Right lobe of liver (tissue), 4 donors: ENCODE measurements at regions not wholly inside any gene's neighbourhood (a gene's known extent, or its start where the extent isn't known, plus 50 kb on each side); places are given as distances from the start of the nearest gene placed in this dataset.

Experiments used
- CTCF ChIP-seq, 4 donors: fragments of 200-600 bp in 3 of 4; fragments of 450-650 bp in 1 of 4; IDR thresholded peaks; one replicate each; pipeline versions ENCODE4 v1.5.1 to v1.8.0; 2016 to 2022; ENCODE audit warnings: antibody characterized with exemption in 4 of 4, mild to moderate bottlenecking in 2 of 4
- POLR2A ChIP-seq: fragments of 450-650 bp; IDR thresholded peaks from one replicate; pipeline ENCODE4 v1.6.1; 2017; ENCODE audit warnings: antibody characterized with exemption, mild to moderate bottlenecking
- donor health status: DM: no; HTN: no; CAD: no.
- donor health status: DM: no; HTN: no; CAD: no.
- donor health status: DM: no; HTN: yes; CAD: no.

DNA sequence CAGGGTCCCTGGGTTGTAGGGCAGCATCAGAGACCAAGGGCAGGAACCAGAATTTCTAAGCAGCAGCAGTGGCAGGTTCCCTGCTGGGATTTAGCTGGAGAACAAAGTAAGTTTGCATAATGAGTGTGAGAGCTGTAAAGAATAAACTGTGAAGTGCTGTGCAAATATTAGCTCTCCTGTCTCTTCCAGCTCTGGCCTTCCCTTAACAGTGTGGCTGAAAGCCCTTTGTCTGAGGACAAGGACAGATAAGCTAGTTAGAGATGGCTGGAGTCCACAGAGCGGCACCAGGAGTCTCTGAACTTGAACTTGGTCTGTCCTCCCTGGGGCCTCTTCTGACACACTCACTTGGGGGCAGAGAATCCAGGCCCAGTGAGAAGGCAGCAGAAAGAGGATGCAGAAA, 98.2 kb upstream of the WSCD1 start:
- no peak for TF ChIP-seq CTCF (IDR thresholded peaks at IDR 0.05)
- no peak for TF ChIP-seq POLR2A
